ENCODE measurements at regions not wholly inside any gene's neighbourhood (a gene's known extent, or its start where the extent isn't known, plus 50 kb on each side); places are given as distances from the start of the nearest gene placed in this dataset.
A peak's percentile ranks its signal among the peaks of the same experiment; 100 is the strongest.

GRCh38 chr7:120030876-120031275, 242.1 kb upstream of the KCND2 start:
- no peak overlapping the region for H3K4me3 ChIP-seq (ENCODE audit: control insufficient read depth, low read depth, low read length)
- no peak for DNase-seq (ENCODE audit: low read depth)
- TF ChIP-seq CTCF (conservative IDR thresholded peaks at IDR 0.05; ENCODE audit: control insufficient read depth, insufficient read depth, low read depth, low read length): no peak

GRCh38 chr7:120033114-120033513, 239.9 kb upstream of the KCND2 start:
- TF ChIP-seq CTCF (conservative IDR thresholded peaks at IDR 0.05; ENCODE audit: control insufficient read depth, insufficient read depth, low read depth, low read length): no peak
- no peak overlapping the region for H3K4me3 ChIP-seq (ENCODE audit: control insufficient read depth, low read depth, low read length)
- no peak for DNase-seq (ENCODE audit: low read depth)

GRCh38 chr7:120039138-120039537, 233.8 kb upstream of the KCND2 start:
- no peak overlapping the region for H3K4me3 ChIP-seq (ENCODE audit: control insufficient read depth, low read depth, low read length)
- TF ChIP-seq CTCF (conservative IDR thresholded peaks at IDR 0.05; ENCODE audit: control insufficient read depth, insufficient read depth, low read depth, low read length): no peak
- no peak for DNase-seq (ENCODE audit: low read depth)

- no peak overlapping the region for H3K4me3 ChIP-seq (ENCODE audit: control insufficient read depth, low read depth, low read length)
- TF ChIP-seq CTCF (conservative IDR thresholded peaks at IDR 0.05; ENCODE audit: control insufficient read depth, insufficient read depth, low read depth, low read length): no peak
- no peak for DNase-seq (ENCODE audit: low read depth)
Measured at GRCh38 chr7:120041798-120042197, 231.2 kb upstream of the KCND2 start.

GRCh38 chr7:120043250-120043649, 229.7 kb upstream of the KCND2 start:
- peak; percentile 52 for DNase-seq (ENCODE audit: low read depth)
- H3K4me3 ChIP-seq (ENCODE audit: control insufficient read depth, low read depth, low read length): no peak overlapping the region
- no peak for TF ChIP-seq CTCF (conservative IDR thresholded peaks at IDR 0.05; ENCODE audit: control insufficient read depth, insufficient read depth, low read depth, low read length)

GRCh38 chr7:120052884-120053382, 220.0 kb upstream of the KCND2 start:
- H3K4me3 ChIP-seq (ENCODE audit: control insufficient read depth, low read depth, low read length): no peak overlapping the region
- TF ChIP-seq CTCF (conservative IDR thresholded peaks at IDR 0.05; ENCODE audit: control insufficient read depth, insufficient read depth, low read depth, low read length): no peak
- DNase-seq (ENCODE audit: low read depth): peak; percentile 99

- TF ChIP-seq CTCF (conservative IDR thresholded peaks at IDR 0.05; ENCODE audit: control insufficient read depth, insufficient read depth, low read depth, low read length): no peak
- peak; percentile 89 for DNase-seq (ENCODE audit: low read depth)
Measured at GRCh38 chr7:120053390-120053961, 219.5 kb upstream of the KCND2 start.

More at GRCh38 chr7:120053390-120053961, 219.5 kb upstream of the KCND2 start:
- no peak overlapping the region for H3K4me3 ChIP-seq (ENCODE audit: control insufficient read depth, low read depth, low read length)

Data from fibroblast of mammary gland (primary cell).